SK-MEL-5 (cell line): ENCODE measurements at regions not wholly inside any gene's neighbourhood (a gene's known extent, or its start where the extent isn't known, plus 50 kb on each side); places are given as distances from the start of the nearest gene placed in this dataset.
"Not testable (repeated sequence)": the region's sequence is repeated elsewhere in the genome, so short reads cannot be mapped to it uniquely, and the experiment has no call there.

Experiments used
- DNase-seq: peaks from one replicate; pipeline ENCODE4 v3.0.0-alpha.2; 2016; ENCODE audit warnings: low read depth, low spot score
- in situ Hi-C: cut with HindIII; loops from 2 replicates; pipeline ENCODE4 v1.10.0; 2016; ENCODE audit warnings: low sequenced_read_pairs, high pct_unique_total_duplicates, low pct_unique_long_range_greater_than_20kb

DNA sequence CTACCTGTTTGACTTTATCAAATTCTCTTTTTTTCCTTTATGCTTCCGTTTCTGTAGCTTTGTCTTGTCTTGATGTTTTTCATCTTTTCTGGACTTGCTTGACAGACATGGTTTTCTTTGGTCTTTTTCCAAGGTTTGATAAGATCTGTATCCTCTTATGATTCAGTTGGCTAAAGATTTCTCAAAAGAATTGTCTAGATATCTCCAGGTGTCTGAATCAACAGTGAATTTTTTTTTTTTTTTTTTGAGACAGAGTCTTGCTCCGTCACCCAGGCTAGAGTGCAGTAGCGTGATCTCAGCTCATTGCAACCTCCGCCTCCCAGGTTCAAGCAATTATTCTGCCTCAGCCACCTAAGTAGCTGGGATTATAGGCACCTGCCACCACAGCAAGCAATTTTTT, 357.8 kb upstream of the USP9Y start:
- in situ Hi-C loops, result no loop called here
- no peak for DNase-seq

DNA sequence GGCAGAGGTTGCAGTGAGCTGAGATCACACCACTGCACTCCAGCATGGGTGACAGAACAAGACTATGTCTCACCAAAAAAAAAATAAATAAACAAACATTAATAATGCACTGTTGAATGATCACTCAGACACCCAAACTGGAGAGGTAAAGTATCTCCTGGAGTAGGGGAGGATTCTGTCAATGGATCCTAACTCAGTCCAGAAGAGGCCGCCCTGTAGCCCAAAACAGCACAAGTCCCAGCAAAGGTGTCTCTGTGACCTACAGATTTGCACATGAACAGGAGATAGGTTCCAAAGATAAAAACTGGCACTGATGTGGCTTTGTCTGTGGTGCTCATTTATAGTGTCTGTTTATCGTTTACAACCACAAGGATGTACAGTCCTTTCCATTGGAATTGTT, 352.9 kb upstream of the USP9Y start:
- no peak for DNase-seq

DNA sequence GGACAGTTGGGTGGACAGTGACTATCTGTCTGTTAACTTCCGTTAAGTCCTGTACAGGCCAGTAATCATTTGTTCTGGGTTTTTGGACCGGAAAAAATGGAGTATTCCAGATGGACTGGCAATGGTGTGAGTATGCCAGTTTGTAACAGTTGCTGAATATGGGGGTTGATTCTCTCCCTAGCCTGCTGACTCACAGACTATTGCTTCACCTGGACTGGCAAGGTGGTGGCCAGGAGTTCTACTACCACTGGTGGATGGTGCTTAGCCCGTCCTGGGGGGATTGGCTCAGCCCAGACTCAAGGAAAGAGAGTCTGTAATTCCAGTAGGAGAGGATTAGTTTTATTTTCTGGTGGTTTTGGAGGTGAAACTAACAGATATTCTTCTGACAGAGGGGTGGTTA, 343.8 kb upstream of the USP9Y start:
- no peak for DNase-seq
- in situ Hi-C loops, result no loop called here

More for the DNA sequence above, 352.9 kb upstream of the USP9Y start:
- in situ Hi-C loops, result no loop called here

DNA sequence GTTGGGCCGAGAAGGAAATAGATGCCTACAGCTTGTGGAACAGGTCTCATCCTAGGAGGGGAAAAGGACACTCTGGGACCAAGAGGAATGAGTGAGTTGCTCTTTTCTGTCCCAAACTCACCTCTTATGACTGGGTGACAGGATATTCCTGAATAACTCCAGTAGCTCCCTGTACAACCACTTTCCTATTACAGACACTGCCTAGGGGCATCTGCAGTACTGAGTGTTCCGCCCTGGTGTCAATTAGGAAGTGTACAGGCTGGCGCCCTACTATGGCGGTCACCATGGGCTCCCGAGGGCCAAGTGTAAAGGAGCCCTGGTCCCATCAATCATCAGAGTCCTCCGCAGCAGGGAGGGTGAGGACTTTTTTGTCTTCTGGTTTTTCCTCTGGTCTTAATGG, 343.4 kb upstream of the USP9Y start:
- no peak for DNase-seq
- in situ Hi-C loops, result no loop called here

DNA sequence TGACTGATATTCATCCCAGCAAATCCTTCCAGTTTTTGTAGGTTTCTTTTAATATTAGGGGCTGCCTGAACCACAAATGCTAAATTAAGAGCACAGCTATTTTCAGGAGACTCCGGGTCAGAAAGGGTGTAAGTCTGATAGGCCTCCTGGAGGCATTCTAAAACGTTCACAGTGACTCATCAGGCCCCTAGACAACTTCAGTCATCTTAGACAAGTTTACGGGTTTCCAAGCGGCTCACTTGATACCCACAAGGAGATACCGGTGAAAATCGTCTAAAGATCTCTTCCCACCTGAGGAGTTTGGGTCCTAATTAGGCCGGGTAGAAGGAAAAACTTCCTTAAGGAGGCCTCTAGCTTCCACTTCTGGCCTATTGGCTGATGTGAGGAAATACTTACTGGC, 342.7 kb upstream of the USP9Y start:
- no peak for DNase-seq
- in situ Hi-C loops, result no loop called here

DNA sequence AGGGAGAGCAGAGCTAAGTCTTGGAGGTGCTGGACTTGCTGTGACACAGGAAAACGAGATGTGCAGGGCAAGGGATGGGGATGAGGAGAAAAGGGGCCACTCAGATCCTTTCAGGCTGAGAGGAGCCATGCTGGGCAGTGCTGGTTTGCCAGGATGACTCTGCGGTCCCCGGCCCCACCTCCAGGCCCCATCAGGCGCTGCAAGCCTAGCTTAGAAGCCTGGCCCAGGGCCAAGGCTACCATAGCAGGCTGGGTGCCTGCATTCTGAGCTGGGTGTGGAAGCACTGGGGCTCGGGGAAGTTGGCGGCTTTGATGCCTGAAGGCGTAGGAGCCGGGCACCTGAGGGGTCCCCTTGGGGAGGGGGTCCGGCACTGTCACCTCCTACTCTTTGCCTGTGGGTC, 341.2 kb upstream of the USP9Y start:
- in situ Hi-C loops, result no loop called here
- DNase-seq, result no peak

DNA sequence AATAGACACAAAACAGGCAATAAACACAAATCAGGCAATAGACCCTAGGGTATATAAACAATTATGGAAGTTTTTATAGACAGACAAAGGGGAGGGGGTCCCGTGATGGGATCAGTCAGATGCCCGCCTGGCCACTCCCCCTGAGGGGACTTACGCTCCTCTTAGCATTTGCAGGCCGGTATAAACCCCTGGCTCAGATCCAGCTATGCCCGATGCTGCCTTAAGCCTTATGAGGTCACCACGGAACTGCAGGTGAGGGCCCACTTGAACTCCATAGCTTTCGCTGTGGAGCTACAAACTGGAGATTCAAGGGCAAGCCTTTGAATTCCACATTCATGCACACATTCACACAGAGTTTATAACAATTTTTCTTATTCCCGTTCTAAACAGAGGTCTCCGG, 340.5 kb upstream of the USP9Y start:
- in situ Hi-C loops, result no loop called here
- DNase-seq, result no peak

DNA sequence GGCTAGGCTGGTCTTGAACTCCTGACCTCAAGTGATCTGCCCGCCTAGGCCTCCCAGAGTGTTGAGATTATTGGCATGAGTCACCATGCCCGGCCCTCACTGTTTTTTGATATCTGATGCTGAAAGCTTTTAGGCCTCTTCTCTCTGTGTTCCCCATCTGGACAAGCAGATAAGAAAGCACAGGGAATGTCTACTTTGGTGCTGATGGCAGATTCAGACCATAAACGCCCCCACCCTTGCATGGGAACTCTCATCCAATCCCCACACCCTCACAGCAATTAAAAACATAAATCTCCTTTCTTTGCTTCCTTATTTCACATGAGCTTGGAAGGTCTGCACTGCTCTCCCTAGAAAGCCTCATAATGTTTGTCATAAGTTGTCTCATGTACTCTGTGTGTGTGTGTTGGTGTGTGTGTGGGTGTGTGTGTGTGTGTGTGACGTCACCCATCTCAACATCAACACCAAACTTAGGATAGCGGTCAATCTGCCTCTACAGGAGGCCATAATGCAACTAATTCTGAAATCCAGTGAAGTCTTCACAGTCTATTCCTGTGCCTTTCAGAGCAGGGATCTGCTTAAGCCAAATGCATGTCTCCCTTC, 335.6 kb upstream of the USP9Y start:
- DNase-seq, result no peak
- in situ Hi-C loops, result no loop called here

DNA sequence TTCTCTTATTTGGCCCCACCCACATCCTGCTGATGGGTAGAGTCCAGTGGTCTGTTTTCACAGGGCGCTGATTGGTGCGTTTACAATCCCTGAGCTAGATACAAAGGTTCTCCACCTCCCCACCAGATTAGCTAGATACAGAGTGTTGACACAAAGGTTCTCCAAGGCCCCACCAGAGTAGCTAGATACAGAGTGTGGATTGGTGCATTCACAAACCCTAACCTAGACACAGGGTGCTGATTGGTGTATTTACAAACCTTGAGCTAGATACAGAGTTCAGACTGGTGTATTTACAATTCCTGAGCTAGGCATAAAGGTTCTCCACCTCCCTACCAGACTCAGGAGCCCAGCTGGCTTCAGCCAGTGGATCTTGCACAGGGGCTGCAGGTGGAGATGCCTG, 326.4 kb upstream of the USP9Y start:
- DNase-seq, in situ Hi-C loops: not testable (repeated sequence)

DNA sequence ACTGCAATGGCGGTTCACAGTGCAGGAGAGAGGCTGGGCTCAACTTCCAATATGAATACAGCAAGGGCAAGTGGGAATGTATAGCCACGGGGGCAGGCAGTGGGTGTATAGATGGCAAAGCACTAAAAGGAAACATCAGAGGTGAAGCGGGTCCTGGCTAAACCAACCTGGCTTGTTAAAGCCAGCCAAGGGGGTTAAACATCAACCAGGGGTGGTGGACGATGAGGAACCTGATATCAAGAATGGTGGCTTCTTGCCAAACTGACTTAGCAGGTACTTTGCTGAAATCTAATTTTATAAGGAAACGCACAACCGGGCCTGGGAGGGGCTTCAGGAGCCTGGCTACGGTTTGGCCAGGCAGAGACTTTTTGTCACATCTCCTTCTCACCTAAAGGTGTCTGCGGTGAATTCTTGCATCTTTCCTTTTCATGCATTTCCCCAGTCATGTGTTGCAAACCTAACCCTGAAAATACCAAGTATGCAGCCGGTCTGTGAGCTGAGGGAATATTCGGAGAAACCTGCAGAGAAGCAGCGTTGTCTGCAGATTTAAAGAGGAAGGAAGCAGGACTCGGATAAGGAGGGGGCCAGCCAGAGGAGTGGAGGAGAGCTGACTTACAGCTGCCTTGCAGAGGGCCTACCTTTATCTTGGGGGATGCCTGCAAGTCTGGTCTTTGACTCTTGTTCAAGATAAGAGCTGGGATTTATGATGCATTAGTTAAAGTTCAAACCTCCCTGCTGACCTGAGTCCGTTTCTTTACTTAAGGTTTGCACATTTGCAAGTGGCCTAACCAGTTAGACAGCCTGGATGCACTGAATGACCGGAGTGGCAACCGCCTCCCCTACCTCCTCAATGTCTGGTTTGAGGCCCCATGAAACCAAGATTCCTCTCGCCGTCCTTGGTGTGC, 309.1 kb upstream of the USP9Y start:
- in situ Hi-C loops, DNase-seq: not testable (repeated sequence)

DNA sequence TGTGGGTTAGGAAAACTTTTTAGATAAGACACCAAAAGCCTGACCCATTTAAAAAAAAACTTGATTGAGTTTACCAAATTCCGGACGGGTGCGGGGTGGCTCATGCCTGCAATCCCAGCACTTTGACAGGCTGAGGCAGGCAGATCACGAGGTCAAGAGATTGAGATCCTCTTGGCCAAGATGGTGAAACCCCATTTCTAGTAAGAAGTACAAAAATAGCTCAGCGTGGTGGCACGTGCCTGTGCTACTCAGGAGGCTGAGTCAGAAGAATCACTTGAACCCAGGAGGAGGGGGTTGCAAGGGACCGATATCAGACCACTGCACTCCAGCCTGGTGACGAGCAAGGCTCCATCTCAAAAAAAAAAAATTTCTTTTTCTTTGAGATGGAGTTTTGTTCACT, 307.8 kb upstream of the USP9Y start:
- DNase-seq, result no peak
- in situ Hi-C loops, result no loop called here

DNA sequence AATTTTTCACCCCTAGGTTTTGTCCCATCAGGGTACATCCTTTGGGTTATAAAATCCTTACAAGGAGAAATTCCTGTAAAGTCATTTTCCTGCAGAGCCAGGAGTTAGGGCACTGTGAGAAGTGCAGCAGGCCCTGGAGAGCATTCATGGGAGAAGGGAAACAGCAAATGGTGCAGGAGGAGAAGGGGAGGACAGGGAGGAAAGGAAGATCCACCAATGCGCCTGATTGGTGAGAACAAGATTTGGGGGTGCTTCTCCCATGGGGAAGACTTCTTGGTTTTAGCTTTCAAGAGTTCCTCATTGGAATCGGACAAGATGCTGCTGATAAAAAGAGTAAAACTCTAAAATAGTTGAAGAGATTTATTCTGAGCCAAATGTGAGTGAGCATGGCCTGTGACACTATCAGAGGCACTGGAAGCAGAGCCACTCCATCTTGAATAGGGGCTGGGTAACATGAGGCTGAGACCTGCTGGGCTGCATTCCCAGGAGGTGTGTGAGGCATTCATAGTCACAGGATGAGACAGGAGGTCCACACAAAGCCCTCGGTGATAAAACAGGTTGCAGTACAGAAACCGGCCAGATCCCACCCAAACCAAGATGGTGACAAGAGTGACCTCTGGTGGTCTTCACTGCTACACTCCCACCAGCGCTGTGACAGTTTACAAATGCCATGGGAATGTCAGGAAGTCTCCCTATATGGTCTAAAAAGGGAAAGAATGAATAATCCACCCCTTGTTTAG, 305.5 kb upstream of the USP9Y start:
- in situ Hi-C loops, DNase-seq: not testable (repeated sequence)

DNA sequence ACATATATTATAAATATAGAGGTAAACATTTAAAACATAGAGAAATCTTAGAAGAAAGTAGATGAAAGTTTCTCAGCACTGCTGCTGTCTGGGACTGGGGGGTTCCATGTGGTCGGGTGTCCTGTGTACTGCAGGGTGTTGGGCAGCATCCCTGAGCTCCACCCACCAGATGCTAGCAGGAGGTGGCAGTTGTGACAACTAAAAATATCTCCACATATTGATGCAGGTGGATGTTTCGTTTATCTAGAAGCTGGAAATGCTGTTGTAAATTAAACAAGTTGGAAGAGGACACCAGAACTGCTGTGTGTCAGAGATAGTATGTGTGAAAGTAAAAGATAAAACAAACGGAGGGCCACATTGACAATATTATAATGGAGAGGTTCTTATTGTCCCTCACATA, 297.1 kb upstream of the USP9Y start:
- in situ Hi-C loops, result no loop called here
- no peak for DNase-seq

DNA sequence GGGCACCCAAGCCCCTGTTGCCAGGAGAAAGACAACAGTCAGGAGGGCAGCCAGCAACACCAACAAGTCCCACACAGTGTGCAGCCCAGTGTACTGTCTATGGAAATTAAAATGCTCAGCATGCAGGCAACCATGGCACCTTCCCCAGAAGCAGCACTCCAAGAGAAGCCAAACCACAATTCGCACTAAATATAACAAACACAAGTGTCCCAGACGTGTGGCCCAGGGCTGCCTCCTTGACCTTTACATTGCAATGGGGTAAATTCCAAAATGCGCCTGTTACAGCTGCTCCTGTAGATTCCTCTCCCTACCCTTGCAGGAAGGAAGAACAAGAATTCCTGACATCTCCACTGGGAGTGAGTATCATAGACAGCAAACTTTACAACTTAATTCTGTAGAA, 292.8 kb upstream of the USP9Y start:
- in situ Hi-C loops, result no loop called here
- no peak for DNase-seq

DNA sequence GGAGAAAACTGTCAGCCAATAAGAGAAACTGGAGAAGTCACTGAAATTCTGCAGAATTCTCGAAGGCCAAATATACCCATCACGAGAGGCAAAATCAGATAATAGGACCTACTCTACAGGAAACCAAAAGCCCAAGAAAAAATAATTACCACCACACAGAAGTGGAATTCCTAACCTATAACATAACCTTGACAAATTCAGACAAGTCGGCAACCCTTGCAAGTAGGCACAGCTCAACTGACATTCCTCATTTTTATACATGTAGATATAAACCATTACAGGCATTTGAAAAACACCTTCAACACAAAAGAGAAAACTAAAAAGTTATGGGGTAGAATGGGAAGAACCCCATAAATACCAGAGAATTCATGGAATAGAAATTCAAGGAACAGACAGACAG, 290.3 kb upstream of the USP9Y start:
- no peak for DNase-seq
- in situ Hi-C loops, result no loop called here

DNA sequence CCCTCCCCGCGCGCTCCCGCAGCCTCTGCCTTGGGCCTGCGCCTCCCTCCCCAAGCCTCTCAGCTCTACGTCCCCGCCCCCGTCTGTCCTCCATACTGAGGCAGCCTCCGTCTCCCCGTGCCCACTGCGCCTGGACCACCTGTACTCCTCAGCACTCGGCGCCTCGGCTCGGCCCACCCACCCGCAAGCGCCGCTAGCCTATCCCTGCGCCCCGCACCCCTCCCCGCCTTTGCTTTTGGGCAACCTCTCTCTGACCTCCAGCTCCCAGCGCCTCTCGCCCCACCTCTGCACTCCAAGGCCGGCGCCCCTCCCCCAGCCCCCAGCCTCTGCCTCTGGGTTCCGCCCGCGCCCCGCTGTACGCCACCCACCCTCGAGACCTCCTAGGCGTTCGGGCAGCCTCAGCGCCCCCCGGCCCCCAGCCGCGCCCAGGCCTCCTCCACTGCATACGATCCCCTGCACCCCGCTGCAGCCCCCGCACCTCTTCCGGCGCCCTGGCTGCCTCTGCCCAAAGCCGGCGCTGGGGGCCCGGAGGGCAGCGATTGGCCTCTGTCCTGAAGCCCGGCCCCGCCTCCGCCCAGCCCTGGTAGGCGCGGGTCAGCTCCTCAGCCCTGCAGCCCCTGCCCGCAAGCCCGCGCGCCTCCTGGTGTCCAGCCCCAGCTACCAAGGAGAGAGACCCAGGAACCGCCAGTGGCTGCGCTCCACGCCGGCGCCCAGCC, 279.8 kb upstream of the USP9Y start:
- DNase-seq, result no peak
- in situ Hi-C loops, result no loop called here

DNA sequence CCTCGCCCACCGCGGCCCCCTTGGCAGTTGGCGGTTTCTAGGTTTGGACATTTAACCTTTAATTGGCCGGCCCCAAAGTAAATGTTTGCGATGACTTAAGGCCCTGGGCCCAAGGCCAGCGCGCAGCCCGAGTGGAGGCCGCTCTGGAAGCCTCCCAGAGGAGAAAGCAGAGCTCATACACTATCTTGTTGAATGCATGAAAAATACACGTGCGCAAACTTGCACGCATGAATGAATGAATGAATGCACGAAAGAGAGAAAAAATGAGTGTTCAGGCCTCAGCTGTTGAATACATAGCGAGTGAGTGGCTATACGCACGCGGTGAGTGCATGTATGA, 279.3 kb upstream of the USP9Y start:
- DNase-seq, result no peak
- in situ Hi-C loops, result no loop called here

DNA sequence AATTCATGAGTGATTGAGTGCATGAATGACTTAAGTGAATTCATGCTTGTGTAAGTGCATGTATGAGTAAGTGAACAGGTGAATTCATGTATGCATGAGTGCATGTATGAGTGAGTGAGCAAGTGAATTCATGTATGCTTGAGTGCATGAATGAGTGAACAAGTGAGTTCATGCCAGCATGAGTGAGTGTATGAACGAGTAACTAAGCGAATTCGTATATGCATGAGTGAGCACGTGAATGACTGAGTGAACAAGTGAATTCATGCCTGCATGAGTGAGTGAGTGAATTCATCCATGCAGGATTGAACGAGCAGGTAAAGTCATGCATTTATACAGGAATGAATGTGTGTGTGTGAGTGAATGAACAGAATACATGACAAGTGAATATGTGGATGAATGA, 278.5 kb upstream of the USP9Y start:
- DNase-seq, result no peak
- in situ Hi-C loops, result no loop called here
